GM03348 (cell line): ENCODE measurements at regions not wholly inside any gene's neighbourhood (a gene's known extent, or its start where the extent isn't known, plus 50 kb on each side); places are given as distances from the start of the nearest gene placed in this dataset.

Experiments
- DNase-seq: peaks from one replicate; pipeline ENCODE4 v3.0.0; 2012; ENCODE audit warnings: low spot score

GRCh38 chr6:14664112-14664601 lies 546.6 kb downstream of the CD83 start:
- no peak for DNase-seq

GRCh38 chr6:14664621-14665315 lies 547.2 kb downstream of the CD83 start:
- DNase-seq, result no peak

GRCh38 chr6:14665827-14666724 lies 548.5 kb downstream of the CD83 start:
- peak; percentile 66 for DNase-seq

GRCh38 chr6:14670806-14671205 lies 553.2 kb downstream of the CD83 start:
- DNase-seq, result no peak

- peak; percentile 37 for DNase-seq
These were observed 553.7 kb downstream of the CD83 start for GRCh38 chr6:14671261-14671681.

GRCh38 chr6:14671937-14672336 lies 554.4 kb downstream of the CD83 start:
- no peak for DNase-seq

- DNase-seq, result no peak
These were observed 555.6 kb downstream of the CD83 start for GRCh38 chr6:14673201-14673600.

- DNase-seq, result no peak
These were observed 556.9 kb downstream of the CD83 start for GRCh38 chr6:14674458-14674857.

- no peak for DNase-seq
These were observed 557.5 kb downstream of the CD83 start for GRCh38 chr6:14674867-14675648.

- peak; percentile 29 for DNase-seq
These were observed 558.5 kb downstream of the CD83 start for GRCh38 chr6:14676064-14676463.

- no peak for DNase-seq
These were observed 559.6 kb downstream of the CD83 start for GRCh38 chr6:14676977-14677781.

- no peak for DNase-seq
These were observed 564.0 kb upstream of the JARID2 start for GRCh38 chr6:14681699-14682487.

- peak; percentile 50 for DNase-seq
These were observed 563.1 kb upstream of the JARID2 start for GRCh38 chr6:14682812-14683211.

- DNase-seq, result no peak
These were observed 556.2 kb upstream of the JARID2 start for GRCh38 chr6:14689639-14690038.

- DNase-seq, result peak; percentile 19
These were observed 555.5 kb upstream of the JARID2 start for GRCh38 chr6:14690120-14691056.

GRCh38 chr6:14692208-14692607 lies 553.7 kb upstream of the JARID2 start:
- no peak for DNase-seq

- DNase-seq, result no peak
These were observed 552.3 kb upstream of the JARID2 start for GRCh38 chr6:14693301-14694192.

- no peak for DNase-seq
These were observed 551.6 kb upstream of the JARID2 start for GRCh38 chr6:14694308-14694707.
